ENCODE measurements at regions not wholly inside any gene's neighbourhood (a gene's known extent, or its start where the extent isn't known, plus 50 kb on each side); places are given as distances from the start of the nearest gene placed in this dataset.
A peak's percentile ranks its signal among the peaks of the same experiment; 100 is the strongest.

- Histone ChIP-seq H3K4me3 (ENCODE audit: low read length) (no peak overlapping the region), H3K4me1 (ENCODE audit: insufficient read depth, low read length) (no peaks in the 10 kb centered on the region), H3K36me3 (ENCODE audit: insufficient read depth, low read length) (no peaks in the 10 kb centered on the region), H3K9me3 (ENCODE audit: low read length) (no peaks in the 10 kb centered on the region), H2AFZ (ENCODE audit: low read depth, low read length) (no peak overlapping the region), H3K27me3 (ENCODE audit: insufficient read depth, low read length) (no peaks in the 10 kb centered on the region)
Observed at GRCh38 chr9:106728860-106729259, 134.1 kb upstream of the ZNF462 start.

GRCh38 chr9:106731910-106732309, 131.1 kb upstream of the ZNF462 start:
- no peaks in the 10 kb centered on the region for H3K36me3 ChIP-seq (ENCODE audit: insufficient read depth, low read length)
- H2AFZ ChIP-seq (ENCODE audit: low read depth, low read length): no peak overlapping the region
- H3K27me3 ChIP-seq (ENCODE audit: insufficient read depth, low read length): no peaks in the 10 kb centered on the region
- H3K9me3 ChIP-seq (ENCODE audit: low read length): peaks cover 2% of the 10 kb centered on the region
- H3K4me1 ChIP-seq (ENCODE audit: insufficient read depth, low read length): no peaks in the 10 kb centered on the region
- H3K4me3 ChIP-seq (ENCODE audit: low read length): no peak overlapping the region

- H3K36me3 ChIP-seq (ENCODE audit: insufficient read depth, low read length): no peaks in the 10 kb centered on the region
- H3K9me3 ChIP-seq (ENCODE audit: low read length): peaks cover 2% of the 10 kb centered on the region
- no peaks in the 10 kb centered on the region for H3K4me1 ChIP-seq (ENCODE audit: insufficient read depth, low read length)
- peak overlapping the region; percentile 68 for H2AFZ ChIP-seq (ENCODE audit: low read depth, low read length)
- H3K27me3 ChIP-seq (ENCODE audit: insufficient read depth, low read length): no peaks in the 10 kb centered on the region
- H3K4me3 ChIP-seq (ENCODE audit: low read length): no peak overlapping the region
Observed at GRCh38 chr9:106733828-106734380, 129.1 kb upstream of the ZNF462 start.

- Histone ChIP-seq H2AFZ (ENCODE audit: low read depth, low read length) (no peak overlapping the region), H3K4me1 (ENCODE audit: insufficient read depth, low read length) (no peaks in the 10 kb centered on the region), H3K36me3 (ENCODE audit: insufficient read depth, low read length) (no peaks in the 10 kb centered on the region), H3K27me3 (ENCODE audit: insufficient read depth, low read length) (no peaks in the 10 kb centered on the region), H3K4me3 (ENCODE audit: low read length) (no peak overlapping the region), H3K9me3 (ENCODE audit: low read length) (peaks cover 2% of the 10 kb centered on the region)
Observed at GRCh38 chr9:106737516-106737915, 125.5 kb upstream of the ZNF462 start.

- no peak overlapping the region for H3K4me3 ChIP-seq (ENCODE audit: low read length)
Observed at GRCh38 chr9:106738109-106738508, 124.9 kb upstream of the ZNF462 start.

GRCh38 chr9:106745457-106745856, 117.5 kb upstream of the ZNF462 start:
- Histone ChIP-seq H3K36me3 (ENCODE audit: insufficient read depth, low read length) (no peaks in the 10 kb centered on the region), H3K9me3 (ENCODE audit: low read length) (no peaks in the 10 kb centered on the region), H3K27me3 (ENCODE audit: insufficient read depth, low read length) (no peaks in the 10 kb centered on the region)

More at GRCh38 chr9:106738109-106738508, 124.9 kb upstream of the ZNF462 start:
- Histone ChIP-seq H3K9me3 (ENCODE audit: low read length) (peaks cover 2% of the 10 kb centered on the region), H3K36me3 (ENCODE audit: insufficient read depth, low read length) (no peaks in the 10 kb centered on the region), H3K27me3 (ENCODE audit: insufficient read depth, low read length) (no peaks in the 10 kb centered on the region), H2AFZ (ENCODE audit: low read depth, low read length) (no peak overlapping the region), H3K4me1 (ENCODE audit: insufficient read depth, low read length) (no peaks in the 10 kb centered on the region)

GRCh38 chr9:106745876-106746275, 117.1 kb upstream of the ZNF462 start:
- no peaks in the 10 kb centered on the region for H3K9me3 ChIP-seq (ENCODE audit: low read length)
- H3K4me1 ChIP-seq (ENCODE audit: insufficient read depth, low read length): no peaks in the 10 kb centered on the region
- H3K27me3 ChIP-seq (ENCODE audit: insufficient read depth, low read length): no peaks in the 10 kb centered on the region
- H2AFZ ChIP-seq (ENCODE audit: low read depth, low read length): no peak overlapping the region
- H3K4me3 ChIP-seq (ENCODE audit: low read length): no peak overlapping the region
- H3K36me3 ChIP-seq (ENCODE audit: insufficient read depth, low read length): no peaks in the 10 kb centered on the region

More at GRCh38 chr9:106745457-106745856, 117.5 kb upstream of the ZNF462 start:
- no peak overlapping the region for H2AFZ ChIP-seq (ENCODE audit: low read depth, low read length)
- no peak overlapping the region for H3K4me3 ChIP-seq (ENCODE audit: low read length)
- H3K4me1 ChIP-seq (ENCODE audit: insufficient read depth, low read length): no peaks in the 10 kb centered on the region

- no peaks in the 10 kb centered on the region for H3K4me1 ChIP-seq (ENCODE audit: insufficient read depth, low read length)
Observed at GRCh38 chr9:106751681-106752080, 111.3 kb upstream of the ZNF462 start.

GRCh38 chr9:106752581-106752980, 110.4 kb upstream of the ZNF462 start:
- no peak overlapping the region for H2AFZ ChIP-seq (ENCODE audit: low read depth, low read length)
- H3K9me3 ChIP-seq (ENCODE audit: low read length): no peaks in the 10 kb centered on the region
- H3K4me1 ChIP-seq (ENCODE audit: insufficient read depth, low read length): no peaks in the 10 kb centered on the region
- H3K27me3 ChIP-seq (ENCODE audit: insufficient read depth, low read length): no peaks in the 10 kb centered on the region
- H3K36me3 ChIP-seq (ENCODE audit: insufficient read depth, low read length): no peaks in the 10 kb centered on the region
- no peak overlapping the region for H3K4me3 ChIP-seq (ENCODE audit: low read length)

More at GRCh38 chr9:106751681-106752080, 111.3 kb upstream of the ZNF462 start:
- Histone ChIP-seq H2AFZ (ENCODE audit: low read depth, low read length) (no peak overlapping the region), H3K36me3 (ENCODE audit: insufficient read depth, low read length) (no peaks in the 10 kb centered on the region), H3K27me3 (ENCODE audit: insufficient read depth, low read length) (no peaks in the 10 kb centered on the region), H3K4me3 (ENCODE audit: low read length) (no peak overlapping the region), H3K9me3 (ENCODE audit: low read length) (no peaks in the 10 kb centered on the region)

- H3K36me3 ChIP-seq (ENCODE audit: insufficient read depth, low read length): no peaks in the 10 kb centered on the region
- no peaks in the 10 kb centered on the region for H3K9me3 ChIP-seq (ENCODE audit: low read length)
- H2AFZ ChIP-seq (ENCODE audit: low read depth, low read length): no peak overlapping the region
- H3K27me3 ChIP-seq (ENCODE audit: insufficient read depth, low read length): no peaks in the 10 kb centered on the region
- no peak overlapping the region for H3K4me3 ChIP-seq (ENCODE audit: low read length)
- H3K4me1 ChIP-seq (ENCODE audit: insufficient read depth, low read length): no peaks in the 10 kb centered on the region
Observed at GRCh38 chr9:106753155-106753671, 109.8 kb upstream of the ZNF462 start.

- Histone ChIP-seq H3K4me1 (ENCODE audit: insufficient read depth, low read length) (no peaks in the 10 kb centered on the region), H3K27me3 (ENCODE audit: insufficient read depth, low read length) (no peaks in the 10 kb centered on the region), H2AFZ (ENCODE audit: low read depth, low read length) (no peak overlapping the region), H3K4me3 (ENCODE audit: low read length) (no peak overlapping the region), H3K9me3 (ENCODE audit: low read length) (no peaks in the 10 kb centered on the region), H3K36me3 (ENCODE audit: insufficient read depth, low read length) (no peaks in the 10 kb centered on the region)
Observed at GRCh38 chr9:106755736-106756135, 107.2 kb upstream of the ZNF462 start.

GRCh38 chr9:106757514-106757913, 105.5 kb upstream of the ZNF462 start:
- Histone ChIP-seq H3K9me3 (ENCODE audit: low read length) (no peaks in the 10 kb centered on the region), H3K4me1 (ENCODE audit: insufficient read depth, low read length) (no peaks in the 10 kb centered on the region), H3K27me3 (ENCODE audit: insufficient read depth, low read length) (no peaks in the 10 kb centered on the region), H2AFZ (ENCODE audit: low read depth, low read length) (no peak overlapping the region), H3K36me3 (ENCODE audit: insufficient read depth, low read length) (no peaks in the 10 kb centered on the region), H3K4me3 (ENCODE audit: low read length) (no peak overlapping the region)

GRCh38 chr9:106758911-106759310, 104.1 kb upstream of the ZNF462 start:
- no peaks in the 10 kb centered on the region for H3K9me3 ChIP-seq (ENCODE audit: low read length)
- H3K36me3 ChIP-seq (ENCODE audit: insufficient read depth, low read length): no peaks in the 10 kb centered on the region
- no peak overlapping the region for H3K4me3 ChIP-seq (ENCODE audit: low read length)
- H3K27me3 ChIP-seq (ENCODE audit: insufficient read depth, low read length): no peaks in the 10 kb centered on the region
- H2AFZ ChIP-seq (ENCODE audit: low read depth, low read length): no peak overlapping the region
- H3K4me1 ChIP-seq (ENCODE audit: insufficient read depth, low read length): no peaks in the 10 kb centered on the region

- no peaks in the 10 kb centered on the region for H3K27me3 ChIP-seq (ENCODE audit: insufficient read depth, low read length)
- H3K4me1 ChIP-seq (ENCODE audit: insufficient read depth, low read length): no peaks in the 10 kb centered on the region
- no peaks in the 10 kb centered on the region for H3K36me3 ChIP-seq (ENCODE audit: insufficient read depth, low read length)
- no peaks in the 10 kb centered on the region for H3K9me3 ChIP-seq (ENCODE audit: low read length)
- H2AFZ ChIP-seq (ENCODE audit: low read depth, low read length): no peak overlapping the region
- H3K4me3 ChIP-seq (ENCODE audit: low read length): no peak overlapping the region
Observed at GRCh38 chr9:106761493-106761892, 101.5 kb upstream of the ZNF462 start.
